ENCODE measurements at regions not wholly inside any gene's neighbourhood (a gene's known extent, or its start where the extent isn't known, plus 50 kb on each side); places are given as distances from the start of the nearest gene placed in this dataset.
A peak's percentile ranks its signal among the peaks of the same experiment; 100 is the strongest.

DNA sequence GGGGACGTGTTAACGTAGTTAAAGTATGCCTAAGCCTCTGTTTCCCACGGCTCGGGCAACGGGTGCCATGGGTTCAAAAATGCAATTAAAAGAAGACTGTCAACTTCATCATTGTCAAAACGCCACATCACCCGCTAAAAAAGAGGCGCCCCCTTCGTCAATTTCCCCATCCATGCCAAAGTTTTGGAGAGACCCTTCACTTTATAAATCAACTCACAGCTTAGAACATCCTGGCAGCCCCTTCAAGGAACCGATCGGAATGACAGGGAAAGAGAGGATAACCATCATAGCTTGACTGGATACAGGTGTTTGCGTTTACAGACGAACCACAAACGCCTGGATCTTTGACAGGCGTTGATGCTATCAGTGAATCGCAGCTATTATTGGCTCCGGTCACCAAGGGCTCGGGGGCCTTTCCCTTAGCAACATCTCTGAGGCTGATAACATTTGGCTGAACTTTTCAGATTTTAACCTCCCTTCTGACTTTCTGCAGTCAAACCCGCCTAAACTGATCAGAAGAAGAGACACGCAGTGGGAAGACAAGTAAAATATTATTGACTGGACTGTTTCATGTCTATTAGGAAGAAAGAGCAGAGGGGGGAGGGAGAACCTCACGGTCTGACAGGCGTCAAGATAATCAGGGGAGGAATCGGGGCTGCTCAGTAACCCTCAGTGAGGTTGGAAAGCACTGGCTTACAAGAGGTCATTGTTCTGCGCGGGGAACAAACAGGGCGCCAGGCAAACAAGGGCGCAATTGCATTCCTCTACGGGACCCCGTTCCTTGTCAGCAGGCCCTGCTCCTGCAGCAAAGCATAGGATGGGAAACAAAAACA lies 322.5 kb upstream of the ZNF507 start:
- H3K27me3 ChIP-seq (ENCODE audit: control insufficient read depth in 3 of 3, insufficient read depth in 3 of 3, low read length in 2 of 3) = peaks cover 0 to 4% (median 0%) of the 10 kb centered on the region in 3 donors
- peak; percentile 85 to 98 (median 96) for DNase-seq
- H3K27ac ChIP-seq (ENCODE audit: low read depth in 1 of 2, low read length in 1 of 2) = no peak overlapping the region
- TF ChIP-seq, protein P1, sequence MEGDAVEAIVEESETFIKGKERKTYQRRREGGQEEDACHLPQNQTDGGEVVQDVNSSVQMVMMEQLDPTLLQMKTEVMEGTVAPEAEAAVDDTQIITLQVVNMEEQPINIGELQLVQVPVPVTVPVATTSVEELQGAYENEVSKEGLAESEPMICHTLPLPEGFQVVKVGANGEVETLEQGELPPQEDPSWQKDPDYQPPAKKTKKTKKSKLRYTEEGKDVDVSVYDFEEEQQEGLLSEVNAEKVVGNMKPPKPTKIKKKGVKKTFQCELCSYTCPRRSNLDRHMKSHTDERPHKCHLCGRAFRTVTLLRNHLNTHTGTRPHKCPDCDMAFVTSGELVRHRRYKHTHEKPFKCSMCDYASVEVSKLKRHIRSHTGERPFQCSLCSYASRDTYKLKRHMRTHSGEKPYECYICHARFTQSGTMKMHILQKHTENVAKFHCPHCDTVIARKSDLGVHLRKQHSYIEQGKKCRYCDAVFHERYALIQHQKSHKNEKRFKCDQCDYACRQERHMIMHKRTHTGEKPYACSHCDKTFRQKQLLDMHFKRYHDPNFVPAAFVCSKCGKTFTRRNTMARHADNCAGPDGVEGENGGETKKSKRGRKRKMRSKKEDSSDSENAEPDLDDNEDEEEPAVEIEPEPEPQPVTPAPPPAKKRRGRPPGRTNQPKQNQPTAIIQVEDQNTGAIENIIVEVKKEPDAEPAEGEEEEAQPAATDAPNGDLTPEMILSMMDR (IDR thresholded peaks at IDR 0.05; ENCODE audit: control extremely low read depth, extremely low read depth) = no peak
- H3K9me3 ChIP-seq (ENCODE audit: control insufficient read depth in 4 of 4, insufficient read depth in 3 of 4, low read length in 3 of 4) = peaks cover 0 to 6% (median 0%) of the 10 kb centered on the region in 4 donors
- H3K4me1 ChIP-seq (ENCODE audit: control insufficient read depth in 5 of 5, insufficient read depth in 5 of 5, low read length in 5 of 5) = peaks cover 0 to 25% (median 4%) of the 10 kb centered on the region in 5 donors
- 35 to 51% methylated on average over 29 of the region's 29 CpGs for WGBS, 2 donors
- H3K36me3 ChIP-seq (ENCODE audit: control insufficient read depth in 4 of 4, insufficient read depth in 4 of 4, low read length in 4 of 4) = no peaks in the 10 kb centered on the region
- no peak overlapping the region for H3K4me3 ChIP-seq
- ATAC-seq (ENCODE audit: insufficient read depth, low FRiP score) = no peak
- no peak overlapping the region for H3K9ac ChIP-seq (ENCODE audit: insufficient read depth in 1 of 2, low read length in 2 of 2)

DNA sequence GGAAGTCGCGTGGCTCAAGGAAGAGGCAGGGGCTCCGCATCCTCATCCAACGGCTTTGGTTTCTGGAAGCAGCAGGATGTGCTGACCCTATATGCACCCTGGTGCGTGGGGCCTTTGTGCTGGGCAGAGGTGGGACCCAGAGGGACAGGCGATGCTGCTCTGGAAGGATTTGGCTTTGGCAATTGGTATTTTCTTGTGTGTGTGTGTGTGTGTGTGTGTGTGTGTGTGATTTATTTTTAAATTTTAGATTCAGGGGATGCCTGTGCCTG lies 321.9 kb upstream of the ZNF507 start:
- TF ChIP-seq, protein P1 (IDR thresholded peaks at IDR 0.05; ENCODE audit: control extremely low read depth, extremely low read depth) = no peak
- no peak overlapping the region for H3K4me3 ChIP-seq
- no peak overlapping the region for H3K9ac ChIP-seq (ENCODE audit: insufficient read depth in 1 of 2, low read length in 2 of 2)
- no peaks in the 10 kb centered on the region for H3K36me3 ChIP-seq (ENCODE audit: control insufficient read depth in 4 of 4, insufficient read depth in 4 of 4, low read length in 4 of 4)
- H3K27me3 ChIP-seq (ENCODE audit: control insufficient read depth in 3 of 3, insufficient read depth in 3 of 3, low read length in 2 of 3) = peaks cover 0 to 4% (median 0%) of the 10 kb centered on the region in 3 donors
- peaks cover 0 to 19% (median 3%) of the 10 kb centered on the region in 5 donors for H3K4me1 ChIP-seq (ENCODE audit: control insufficient read depth in 5 of 5, insufficient read depth in 5 of 5, low read length in 5 of 5)
- 29 to 42% methylated on average over 6 of the region's 6 CpGs for WGBS, 2 donors
- no peak overlapping the region for H3K27ac ChIP-seq (ENCODE audit: low read depth in 1 of 2, low read length in 1 of 2)
- ATAC-seq (ENCODE audit: insufficient read depth, low FRiP score) (no peak), DNase-seq (no peak)
- peaks cover 0 to 6% (median 0%) of the 10 kb centered on the region in 4 donors for H3K9me3 ChIP-seq (ENCODE audit: control insufficient read depth in 4 of 4, insufficient read depth in 3 of 4, low read length in 3 of 4)

DNA sequence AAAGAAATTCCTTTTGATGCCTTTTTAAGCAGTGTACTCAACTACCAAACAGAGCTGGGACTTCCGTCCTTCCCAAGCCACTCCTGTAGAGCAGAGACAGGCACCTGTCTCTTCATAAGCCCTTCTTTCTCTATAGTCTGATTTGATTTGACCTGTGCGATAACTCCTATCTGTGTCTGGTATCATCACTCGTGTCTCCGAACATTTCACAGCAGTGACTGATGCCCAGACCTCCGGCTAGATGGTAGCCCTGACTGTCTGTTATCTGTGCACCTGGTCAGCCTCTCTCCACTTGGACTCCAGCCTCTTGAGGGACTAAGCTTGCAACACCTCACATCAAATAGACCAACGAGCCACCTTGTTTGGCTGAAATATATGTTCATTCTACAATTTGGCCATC lies 316.2 kb upstream of the ZNF507 start:
- Histone ChIP-seq H3K4me3 (no peak overlapping the region), H3K27me3 (ENCODE audit: control insufficient read depth in 3 of 3, insufficient read depth in 3 of 3, low read length in 2 of 3) (no peaks in the 10 kb centered on the region), H3K9me3 (ENCODE audit: control insufficient read depth in 4 of 4, insufficient read depth in 3 of 4, low read length in 3 of 4) (peaks cover 0 to 6% (median 0%) of the 10 kb centered on the region in 4 donors), H3K9ac (ENCODE audit: insufficient read depth in 1 of 2, low read length in 2 of 2) (no peak overlapping the region), H3K27ac (ENCODE audit: low read depth in 1 of 2, low read length in 1 of 2) (no peak overlapping the region), H3K36me3 (ENCODE audit: control insufficient read depth in 4 of 4, insufficient read depth in 4 of 4, low read length in 4 of 4) (no peaks in the 10 kb centered on the region), H3K4me1 (ENCODE audit: control insufficient read depth in 5 of 5, insufficient read depth in 5 of 5, low read length in 5 of 5) (peaks cover 0 to 6% (median 0%) of the 10 kb centered on the region in 5 donors)
- 85 to 96% methylated on average over 6 of the region's 6 CpGs for WGBS, 2 donors
- TF ChIP-seq, protein P1 (IDR thresholded peaks at IDR 0.05; ENCODE audit: control extremely low read depth, extremely low read depth) = no peak
- ATAC-seq (ENCODE audit: insufficient read depth, low FRiP score) = no peak
- no peak for DNase-seq

All from lung (tissue), 11 donors.